Right forelimb (tissue), 1 donor: ENCODE measurements at regions not wholly inside any gene's neighbourhood (a gene's known extent, or its start where the extent isn't known, plus 50 kb on each side); places are given as distances from the start of the nearest gene placed in this dataset.

Source experiments
- DNase-seq: peaks from one replicate; pipeline ENCODE4 v3.0.0-alpha.2; 2018

DNA sequence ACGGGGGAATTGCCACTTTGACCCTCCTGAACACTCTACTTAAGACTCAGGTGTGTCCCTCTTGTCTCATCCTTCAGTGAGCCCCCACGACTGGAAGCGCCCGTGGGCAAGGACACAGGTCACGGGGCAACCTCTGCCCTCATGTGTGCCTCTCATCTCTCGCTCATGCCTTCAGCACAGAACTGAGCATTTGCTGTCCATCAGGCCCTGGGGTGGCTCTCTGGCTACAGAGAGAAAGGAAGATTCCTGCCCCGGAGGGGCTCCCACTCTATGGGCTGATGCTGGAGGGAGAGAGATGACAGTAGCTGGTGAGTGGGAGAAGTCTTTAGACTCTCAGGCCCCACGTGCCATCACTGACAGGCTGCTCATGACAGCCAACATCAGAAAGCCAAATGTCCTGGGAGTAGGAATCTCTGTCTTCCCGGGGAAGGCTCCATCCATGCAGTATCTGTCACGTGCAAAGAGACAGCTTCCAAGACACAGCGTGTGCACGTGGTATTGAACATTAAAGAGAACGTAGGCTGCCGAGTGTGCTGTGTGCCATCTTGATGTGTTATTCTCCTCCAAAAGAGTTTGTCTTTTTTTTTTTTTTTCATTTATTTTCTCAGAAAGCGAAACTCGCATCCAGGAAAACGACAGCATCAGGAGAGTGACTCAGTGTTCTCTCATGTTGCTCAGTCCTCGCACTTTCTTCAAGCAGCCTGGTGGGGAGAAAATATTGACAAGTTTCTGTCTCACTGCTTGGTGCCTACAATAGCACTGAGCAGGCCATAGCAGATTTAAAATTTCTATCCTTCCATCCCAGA, 190.5 kb downstream of the GAS1 start:
- no peak for DNase-seq

GRCh38 chr9:86755561-86755941, 191.8 kb downstream of the GAS1 start:
- no peak for DNase-seq

DNA sequence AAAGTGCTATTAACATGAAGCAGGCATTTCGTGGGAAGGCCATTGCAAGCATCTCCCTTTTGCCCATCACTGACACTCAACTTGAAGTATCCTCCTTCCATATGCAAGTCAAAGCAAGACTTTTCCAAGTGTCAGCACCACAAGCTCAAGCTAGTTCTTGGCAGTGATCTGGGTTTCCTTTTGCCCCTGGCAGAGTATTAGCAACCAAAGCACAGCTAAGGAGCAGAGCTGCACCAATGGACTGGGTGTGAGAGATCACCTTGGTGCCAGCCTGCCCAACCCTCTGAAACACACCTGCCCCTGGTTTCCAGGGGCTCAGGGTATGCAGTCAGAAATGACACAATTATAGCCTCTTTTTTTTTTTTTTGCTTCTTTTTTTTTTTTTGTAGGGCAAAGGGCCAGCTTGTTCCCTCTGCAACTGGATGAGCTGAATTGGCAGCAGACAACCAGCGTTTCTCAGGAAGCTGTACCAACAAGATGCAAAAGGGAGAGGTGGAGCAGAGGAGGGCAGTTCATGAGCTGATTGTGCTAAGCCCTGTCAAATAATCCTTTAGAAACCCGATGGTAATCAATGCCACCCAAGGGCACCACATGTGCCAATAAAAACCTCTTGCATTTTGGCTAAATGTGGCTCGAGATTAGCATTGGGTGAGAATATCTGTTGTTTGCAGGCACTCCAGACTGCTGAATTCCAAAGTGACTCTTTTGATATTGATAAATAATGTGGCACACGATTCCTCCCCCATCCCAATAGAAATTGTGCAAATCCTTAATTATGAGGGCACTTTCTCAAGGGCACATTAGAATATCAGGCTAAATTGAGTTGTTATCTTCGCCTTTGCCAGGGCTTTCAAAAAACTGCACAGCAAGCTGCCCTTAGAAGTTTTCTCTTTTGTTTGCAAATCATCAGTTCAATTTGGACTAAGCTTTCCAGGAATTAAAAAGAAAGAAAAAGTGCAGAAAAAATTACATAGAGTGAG, 192.4 kb downstream of the GAS1 start:
- DNase-seq: no peak

DNA sequence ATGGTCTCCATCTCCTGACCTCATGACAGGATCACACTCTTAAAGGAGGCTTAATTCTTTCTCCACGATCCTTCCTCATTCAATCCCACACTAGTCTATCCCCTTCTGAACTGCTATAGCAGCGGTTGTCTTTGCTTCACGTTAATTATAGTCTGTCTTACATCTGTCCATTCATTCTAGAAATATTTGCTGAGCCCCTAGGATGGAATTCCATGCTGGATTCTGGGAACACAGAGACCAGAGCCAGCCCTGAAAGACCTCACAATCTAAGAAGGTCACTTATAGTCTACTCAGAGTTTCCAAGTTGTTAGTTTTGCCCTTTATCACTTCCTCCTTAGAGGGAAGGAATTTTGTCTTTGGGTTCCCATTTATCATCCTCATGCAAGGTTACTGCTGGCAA, 193.5 kb downstream of the GAS1 start:
- no peak for DNase-seq

DNA sequence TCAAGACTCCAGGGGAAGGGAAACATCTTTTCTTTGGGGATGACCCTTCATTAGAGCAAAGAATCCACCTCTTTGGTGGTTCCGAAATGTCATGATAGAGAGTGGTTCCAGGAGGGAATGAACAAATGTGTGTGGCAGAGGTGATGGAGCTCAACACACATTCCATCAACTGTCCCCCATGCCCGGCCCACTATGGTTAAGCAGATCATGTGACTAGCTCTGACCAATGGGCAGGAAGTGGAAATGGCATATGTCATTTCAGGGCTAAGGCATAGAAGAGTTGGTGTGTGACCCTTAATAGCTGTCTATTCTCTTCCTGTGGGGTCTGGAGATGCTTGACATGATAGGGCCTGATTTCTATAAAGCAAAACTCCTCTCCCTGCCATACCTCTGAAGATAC, 194.6 kb downstream of the GAS1 start:
- DNase-seq: no peak

DNA sequence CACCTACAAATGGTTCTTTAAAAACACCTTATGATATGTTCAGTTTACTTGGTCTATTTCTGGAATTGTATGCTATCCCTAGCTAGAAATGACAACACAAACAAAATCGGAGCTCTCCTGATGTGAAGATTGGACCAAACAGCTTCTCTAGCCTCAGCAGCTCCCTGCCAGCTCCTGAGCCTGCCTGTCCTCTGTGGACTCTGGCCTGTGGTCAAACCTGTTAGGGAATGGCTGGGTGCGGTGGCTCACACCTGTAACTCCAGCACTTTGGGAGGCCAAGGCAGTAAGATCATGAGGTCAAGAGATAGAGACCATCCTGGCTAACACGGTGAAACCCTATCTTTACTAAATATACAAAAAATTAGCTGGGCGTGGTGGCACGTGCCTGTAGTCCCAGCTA, 195.3 kb downstream of the GAS1 start:
- no peak for DNase-seq

GRCh38 chr9:86751207-86751606, 196.1 kb downstream of the GAS1 start:
- no peak for DNase-seq

DNA sequence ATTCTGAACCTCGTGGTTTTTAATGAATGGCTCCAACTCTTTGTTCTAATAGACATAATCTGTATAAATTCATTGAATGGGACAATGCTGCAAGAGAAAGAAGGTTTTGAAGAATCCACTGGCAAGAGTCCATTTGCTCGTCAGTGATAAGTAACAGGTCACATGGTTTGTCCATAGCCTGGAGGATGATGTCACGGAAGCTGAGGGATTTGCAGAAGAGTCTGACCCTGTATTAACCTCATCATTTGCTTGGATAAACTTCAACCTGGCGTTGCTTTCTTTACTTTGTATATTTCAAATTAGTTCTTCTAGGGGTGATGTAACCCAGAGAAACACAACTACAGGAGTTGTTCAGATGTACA, 197.4 kb downstream of the GAS1 start:
- DNase-seq: no peak

GRCh38 chr9:86749161-86749893, 198.0 kb downstream of the GAS1 start:
- no peak for DNase-seq

GRCh38 chr9:86747711-86748110, 199.6 kb downstream of the GAS1 start:
- DNase-seq: no peak

GRCh38 chr9:86741311-86742208, 205.7 kb downstream of the GAS1 start:
- peak; percentile 42 for DNase-seq

- DNase-seq: no peak
These were observed 211.4 kb downstream of the GAS1 start for GRCh38 chr9:86735772-86736458.

DNA sequence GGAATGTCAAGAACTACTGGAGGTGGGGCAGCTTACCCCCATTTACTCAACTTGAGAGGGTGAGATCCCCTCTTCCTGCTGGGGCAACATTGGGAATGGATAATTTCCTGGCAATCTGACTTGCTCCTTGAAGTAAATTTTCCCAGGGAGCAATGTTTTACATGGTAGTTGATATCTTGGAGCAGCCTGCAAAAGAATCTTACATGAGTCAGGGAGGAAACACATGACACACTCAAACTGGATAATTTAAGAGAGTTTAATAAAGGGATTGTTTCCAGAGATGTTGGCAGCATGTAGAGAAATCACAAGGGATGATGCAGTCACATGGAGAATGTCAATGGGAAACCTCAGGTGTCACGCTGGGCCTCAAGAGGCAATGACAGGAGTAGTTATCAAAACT, 212.5 kb downstream of the GAS1 start:
- DNase-seq: peak; percentile 20

- DNase-seq: peak; percentile 50
These were observed 213.4 kb downstream of the GAS1 start for GRCh38 chr9:86733929-86734328.

DNA sequence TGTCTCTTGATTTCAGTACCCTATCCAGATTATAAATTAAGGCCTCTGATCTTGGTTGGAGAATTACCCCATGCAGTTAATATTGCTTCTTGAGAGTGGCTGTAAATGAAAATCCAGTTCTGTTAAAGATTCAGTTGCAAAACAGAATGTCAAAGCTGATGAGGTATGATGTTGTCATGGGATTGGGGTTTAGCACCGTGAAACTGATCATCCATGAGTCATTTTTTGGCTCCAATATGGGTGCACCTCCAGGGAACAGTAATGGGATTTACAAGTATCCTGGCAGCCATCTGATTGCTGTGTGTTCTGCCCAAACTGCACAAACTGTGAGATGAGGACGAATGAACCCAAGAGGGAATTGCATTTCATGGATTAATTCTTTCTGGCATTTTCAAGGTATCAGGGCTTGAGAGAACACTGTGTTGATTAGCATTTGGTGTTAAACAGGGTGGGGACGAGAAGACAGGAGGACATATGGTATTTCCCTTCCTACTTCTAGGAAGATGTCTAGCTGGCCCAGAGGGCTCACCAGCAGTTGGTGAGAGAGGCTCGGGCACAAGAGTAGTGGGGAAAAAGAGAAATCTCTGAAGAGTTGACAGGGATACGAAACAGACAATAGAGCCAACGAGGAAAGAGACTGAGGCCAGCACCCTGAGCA, 214.7 kb downstream of the GAS1 start:
- DNase-seq: peak; percentile 69

GRCh38 chr9:86731511-86732063, 215.7 kb downstream of the GAS1 start:
- no peak for DNase-seq

- peak; percentile 16 for DNase-seq
These were observed 217.0 kb downstream of the GAS1 start for GRCh38 chr9:86730163-86730928.

DNA sequence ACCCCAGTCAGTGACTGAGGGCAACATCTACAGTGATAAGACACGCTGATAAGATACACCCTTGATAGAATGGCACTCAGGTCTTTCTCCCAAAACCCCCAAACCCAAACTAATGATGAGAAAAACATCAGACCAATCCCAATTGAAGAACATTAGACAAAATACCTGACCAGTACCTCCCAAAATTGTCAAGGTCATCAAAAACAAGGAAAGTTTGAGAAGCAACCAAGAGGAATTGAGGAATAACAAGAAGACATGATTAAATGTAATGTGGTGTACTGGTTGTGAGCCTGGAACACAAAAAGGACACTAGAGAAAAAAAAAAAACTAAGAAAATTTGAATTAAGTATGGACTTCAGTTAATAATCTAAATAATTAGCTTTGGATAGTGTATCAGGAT, 222.8 kb downstream of the GAS1 start:
- no peak for DNase-seq

GRCh38 chr9:86723346-86723745, 224.0 kb downstream of the GAS1 start:
- DNase-seq: no peak

- no peak for DNase-seq
These were observed 224.6 kb downstream of the GAS1 start for GRCh38 chr9:86722706-86723075.
